Activated CD8-positive, alpha-beta T cell treated with anti-CD3 and anti-CD28 coated beads for 36 hours (primary cell): ENCODE measurements at regions not wholly inside any gene's neighbourhood (a gene's known extent, or its start where the extent isn't known, plus 50 kb on each side); places are given as distances from the start of the nearest gene placed in this dataset.

ENCODE experiments used
- ATAC-seq: fragments of 200-7000 bp; cut with Tn5 transposase; one replicate; pipeline ENCODE4 v1.10.0; 2021; ENCODE audit warnings: mild to moderate bottlenecking, moderate library complexity
- CTCF ChIA-PET: fragments of 350-600 bp; sonication (Branson Sonifier 250); formaldehyde crosslinking; loops from one replicate; lab custom pipeline; 2021; ENCODE audit warnings: antibody characterized with exemption; lab: Charles Lee
- POLR2A ChIA-PET: fragments of 350-600 bp; sonication (Branson Sonifier 250); formaldehyde crosslinking; loops from one replicate; lab custom pipeline; 2021; ENCODE audit warnings: antibody characterized with exemption; lab: Charles Lee
- DNase-seq: peaks from one replicate; pipeline ENCODE4 v3.0.0-alpha.2; 2020
- H3K27ac Mint-ChIP-seq: one replicate; pipeline ENCODE4 v1.8.0; 2021; ENCODE audit warnings: mild to moderate bottlenecking, mixed read lengths
- H3K27me3 Mint-ChIP-seq: one replicate; pipeline ENCODE4 v1.8.0; 2021; ENCODE audit warnings: mixed read lengths
- H3K36me3 Mint-ChIP-seq: one replicate; pipeline ENCODE4 v1.8.0; 2021; ENCODE audit warnings: low read depth, mixed read lengths
- H3K4me1 Mint-ChIP-seq: one replicate; pipeline ENCODE4 v1.8.0; 2021; ENCODE audit warnings: low read depth, mixed read lengths
- H3K4me3 Mint-ChIP-seq: one replicate; pipeline ENCODE4 v1.8.0; 2021; ENCODE audit warnings: mild to moderate bottlenecking, moderate library complexity, mixed read lengths
- H3K9me3 Mint-ChIP-seq: one replicate; pipeline ENCODE4 v1.8.0; 2021; ENCODE audit warnings: mixed read lengths
- CTCF ChIP-seq: fragments of 200-600 bp; IDR thresholded peaks from one replicate; pipeline ENCODE4 v1.8.0; 2022; ENCODE audit warnings: antibody characterized with exemption, mild to moderate bottlenecking
- intact Hi-C: fragments of 100-400 bp; cut with micrococcal nuclease; formaldehyde crosslinking; loops from one replicate; pipeline ENCODE4 v1.10.0; 2022

DNA sequence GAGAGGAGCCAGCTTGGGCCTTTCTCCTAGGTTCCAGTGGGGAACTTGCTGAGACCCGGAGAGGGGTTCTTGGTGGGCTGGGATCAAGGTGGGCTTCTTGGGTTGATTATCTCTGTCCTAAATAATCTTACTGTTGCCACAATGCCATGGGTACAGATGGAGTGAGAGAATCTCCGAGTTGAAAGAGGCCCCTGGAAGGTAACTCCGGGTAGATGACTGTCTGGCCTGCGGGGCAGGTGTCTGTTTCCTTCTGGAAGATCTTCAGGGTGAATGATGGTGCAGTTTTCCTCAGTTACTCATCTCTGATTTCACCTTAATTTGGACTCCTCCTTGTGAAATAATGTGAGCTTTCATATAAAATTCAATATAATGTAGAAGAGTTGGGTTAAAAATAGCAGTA lies 159.4 kb downstream of the ACTR3 start:
- Mint-ChIP-seq H3K4me1 (no peaks in the 10 kb centered on the region), H3K36me3 (no peaks in the 10 kb centered on the region), H3K4me3 (no peak overlapping the region), H3K9me3 (no peaks in the 10 kb centered on the region), H3K27me3 (peaks cover 5% of the 10 kb centered on the region), H3K27ac (no peak overlapping the region)
- ATAC-seq (no peak), DNase-seq (no peak)
- intact Hi-C loops = no loop called here
- no peak for TF ChIP-seq CTCF
- CTCF ChIA-PET = no interaction called here
- POLR2A ChIA-PET = no interaction called here

- CTCF ChIA-PET = no interaction called here
- peaks cover 5% of the 10 kb centered on the region for H3K27me3 Mint-ChIP-seq
Observed at GRCh38 chr2:114049826-114050225, 159.9 kb downstream of the ACTR3 start.

GRCh38 chr2:114056294-114057143 lies 166.6 kb downstream of the ACTR3 start:
- TF ChIP-seq CTCF = no peak
- Mint-ChIP-seq H3K27me3 (peaks cover 14% of the 10 kb centered on the region), H3K4me3 (no peak overlapping the region), H3K36me3 (no peaks in the 10 kb centered on the region), H3K27ac (no peak overlapping the region), H3K9me3 (no peaks in the 10 kb centered on the region), H3K4me1 (no peaks in the 10 kb centered on the region)
- intact Hi-C loops = no loop called here
- DNase-seq (no peak), ATAC-seq (no peak)
- CTCF ChIA-PET = no interaction called here
- POLR2A ChIA-PET = no interaction called here

More at GRCh38 chr2:114049826-114050225, 159.9 kb downstream of the ACTR3 start:
- intact Hi-C loops = no loop called here
- H3K4me1 Mint-ChIP-seq = no peaks in the 10 kb centered on the region
- POLR2A ChIA-PET = no interaction called here
- TF ChIP-seq CTCF = no peak
- DNase-seq = no peak
- no peak for ATAC-seq
- no peak overlapping the region for H3K4me3 Mint-ChIP-seq
- H3K9me3 Mint-ChIP-seq = no peaks in the 10 kb centered on the region
- no peak overlapping the region for H3K27ac Mint-ChIP-seq
- no peaks in the 10 kb centered on the region for H3K36me3 Mint-ChIP-seq

- no peak for TF ChIP-seq CTCF
Observed at GRCh38 chr2:114057638-114058037, 167.7 kb downstream of the ACTR3 start.

DNA sequence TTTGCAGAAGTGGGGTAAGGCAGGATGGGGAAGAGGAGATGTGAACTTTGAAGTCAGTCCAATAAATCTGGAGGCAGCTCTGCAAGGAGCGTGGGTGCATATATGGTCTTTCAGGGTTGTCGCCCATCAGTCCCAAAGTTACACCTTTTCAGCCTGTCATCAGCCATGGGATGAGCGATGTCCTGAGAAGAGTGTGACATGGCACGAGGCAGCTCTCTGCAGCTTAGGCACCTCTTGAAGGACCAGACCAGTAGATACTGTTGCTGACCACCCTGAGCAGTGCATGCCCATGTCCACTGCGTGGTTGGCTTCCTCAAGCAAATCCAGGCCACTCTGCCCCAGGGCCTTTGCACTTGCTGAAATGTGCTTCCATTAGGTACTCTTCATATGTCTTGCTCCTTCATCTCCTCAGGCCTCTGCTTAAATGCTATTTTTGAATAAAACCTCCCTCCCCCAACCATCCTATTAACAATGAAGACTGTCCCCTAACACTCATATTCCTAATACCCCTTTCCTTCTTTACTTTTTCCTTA lies 171.7 kb downstream of the ACTR3 start:
- no peak for TF ChIP-seq CTCF
- DNase-seq (no peak), ATAC-seq (no peak)
- Mint-ChIP-seq H3K4me1 (no peaks in the 10 kb centered on the region), H3K9me3 (no peaks in the 10 kb centered on the region), H3K27ac (no peak overlapping the region), H3K36me3 (no peaks in the 10 kb centered on the region), H3K27me3 (peaks cover 10% of the 10 kb centered on the region), H3K4me3 (no peak overlapping the region)
- POLR2A ChIA-PET = no interaction called here
- intact Hi-C loops = no loop called here
- CTCF ChIA-PET = no interaction called here

More at GRCh38 chr2:114057638-114058037, 167.7 kb downstream of the ACTR3 start:
- Mint-ChIP-seq H3K4me1 (no peaks in the 10 kb centered on the region), H3K27ac (no peak overlapping the region), H3K9me3 (no peaks in the 10 kb centered on the region), H3K4me3 (no peak overlapping the region), H3K27me3 (peaks cover 14% of the 10 kb centered on the region), H3K36me3 (no peaks in the 10 kb centered on the region)
- POLR2A ChIA-PET = no interaction called here
- ATAC-seq (no peak), DNase-seq (no peak)
- CTCF ChIA-PET = no interaction called here
- intact Hi-C loops = no loop called here
